MCF 10A (cell line): ENCODE measurements at regions not wholly inside any gene's neighbourhood (a gene's known extent, or its start where the extent isn't known, plus 50 kb on each side); places are given as distances from the start of the nearest gene placed in this dataset.

Experiments used
- BruUV-seq: library from RNA; stranded (reverse); fragments of 400-500 nt; replicated peaks from 2 replicates; lab custom pipeline; 2021; lab: Mats Ljungman, UMichigan
- CTCF ChIA-PET: fragments of 300-600 bp; sonication (Branson Sonifier 250); formaldehyde crosslinking; extraction: SDS; loops from one replicate; lab custom pipeline; 2021; ENCODE audit warnings: antibody characterized with exemption, inconsistent platforms; lab: Yijun Ruan, JAX
- POLR2A ChIA-PET: fragments of 300-600, 350-650 bp; sonication (Branson Sonifier 250); formaldehyde crosslinking; extraction: SDS; loops from one replicate; lab custom pipeline; 2020; ENCODE audit warnings: antibody characterized with exemption, inconsistent platforms; lab: Yijun Ruan, JAX
- DNase-seq: peaks from one replicate; pipeline ENCODE4 v3.0.0-alpha.2; 2018; ENCODE audit not compliant: unreplicated experiment
- H3K27ac Mint-ChIP-seq: one replicate; pipeline ENCODE4 v1.8.0; 2022; ENCODE audit warnings: mild to moderate bottlenecking, low read depth, mixed read lengths; ENCODE audit not compliant: unreplicated experiment
- H3K27me3 Mint-ChIP-seq: one replicate; pipeline ENCODE4 v1.8.0; 2022; ENCODE audit warnings: mixed read lengths; ENCODE audit not compliant: insufficient read depth, unreplicated experiment
- H3K36me3 Mint-ChIP-seq: one replicate; pipeline ENCODE4 v1.8.0; 2022; ENCODE audit warnings: mild to moderate bottlenecking, moderate library complexity, mixed read lengths; ENCODE audit not compliant: insufficient read depth, unreplicated experiment
- H3K4me1 Mint-ChIP-seq: one replicate; pipeline ENCODE4 v1.8.0; 2022; ENCODE audit warnings: mixed read lengths; ENCODE audit not compliant: insufficient read depth, unreplicated experiment
- H3K4me3 Mint-ChIP-seq: one replicate; pipeline ENCODE4 v1.8.0; 2022; ENCODE audit warnings: mild to moderate bottlenecking, moderate library complexity, mixed read lengths; ENCODE audit not compliant: unreplicated experiment
- H3K9me3 Mint-ChIP-seq: one replicate; pipeline ENCODE4 v1.8.0; 2022; ENCODE audit warnings: mixed read lengths; ENCODE audit not compliant: unreplicated experiment
- CTCF ChIP-seq: fragments of 200-600 bp; IDR thresholded peaks from one replicate; pipeline ENCODE4 v1.8.0; 2022; ENCODE audit warnings: antibody characterized with exemption, mild to moderate bottlenecking; ENCODE audit not compliant: unreplicated experiment
- intact Hi-C: fragments of 100-400 bp; cut with micrococcal nuclease; formaldehyde crosslinking; loops from 2 replicates; pipeline ENCODE4 v1.14.1; 2022

- TF ChIP-seq CTCF = no peak
- Mint-ChIP-seq H3K27me3 (peaks cover 10% of the 10 kb centered on the region), H3K4me3 (no peak overlapping the region), H3K9me3 (peaks cover 27% of the 10 kb centered on the region), H3K36me3 (no peaks in the 10 kb centered on the region), H3K27ac (no peak overlapping the region), H3K4me1 (no peaks in the 10 kb centered on the region)
- intact Hi-C loops = no loop called here
- POLR2A ChIA-PET = no interaction called here
- no TSS peak for BruUV-seq
- no peak for DNase-seq
- CTCF ChIA-PET = no interaction called here
These were observed 115.4 kb upstream of the HS6ST1 start for GRCh38 chr2:128433911-128434550.

DNA sequence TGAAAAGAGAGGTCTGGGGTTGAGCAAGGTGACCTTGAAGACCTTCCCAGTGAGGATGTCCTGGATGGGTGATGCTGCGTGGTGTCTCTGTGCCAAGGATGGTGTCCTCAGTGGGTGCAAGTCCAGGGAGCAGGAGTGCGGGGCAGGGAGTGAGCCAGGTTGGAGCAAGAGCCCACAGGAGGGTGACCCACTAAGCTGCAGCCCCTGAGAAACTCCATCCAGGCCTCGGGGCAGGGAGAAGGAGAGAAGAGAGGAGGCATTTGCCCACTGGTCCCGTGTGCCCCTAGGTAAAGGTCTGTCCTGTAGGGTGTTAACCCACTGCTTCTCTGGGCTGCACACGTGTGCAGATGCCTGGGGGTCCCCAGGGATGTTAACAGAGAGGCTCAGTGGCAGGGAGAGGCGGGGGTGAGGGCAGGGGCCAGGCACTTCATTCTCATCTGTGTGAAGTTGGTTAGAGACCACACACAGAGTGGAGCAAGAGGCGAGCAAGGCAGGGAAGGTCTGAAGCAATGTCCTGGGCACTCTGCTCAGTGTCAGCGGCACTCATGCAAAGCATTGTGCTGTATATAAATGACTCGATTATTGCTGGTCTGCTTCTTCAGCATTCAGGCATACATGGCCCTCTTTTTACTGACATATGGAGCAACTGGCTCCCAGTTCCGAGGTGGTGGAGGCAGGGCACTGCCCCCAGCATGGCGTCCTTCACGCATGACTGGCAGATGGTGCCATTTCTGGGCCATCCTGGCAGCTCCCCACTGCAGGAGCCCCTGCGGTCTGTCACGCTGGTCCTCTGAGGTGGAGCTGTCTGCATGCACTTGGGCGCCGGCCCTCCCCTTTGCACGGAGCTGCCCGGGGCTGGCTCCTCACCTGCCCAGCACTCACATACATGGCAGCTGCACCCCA lies 117.2 kb upstream of the HS6ST1 start:
- no TSS peak for BruUV-seq
- ChIA-PET POLR2A (no interaction called here), CTCF (interaction anchor here (0.6 kb wide), 1 partner anchor 14 kb away, joined by 3 read pairs; no protein-coding TSS in a partner anchor)
- no peak for DNase-seq
- H3K27me3 Mint-ChIP-seq = no peaks in the 10 kb centered on the region
- H3K4me1 Mint-ChIP-seq = no peaks in the 10 kb centered on the region
- intact Hi-C loops = no loop called here
- H3K27ac Mint-ChIP-seq = no peak overlapping the region
- no peaks in the 10 kb centered on the region for H3K36me3 Mint-ChIP-seq
- H3K4me3 Mint-ChIP-seq = no peak overlapping the region
- no peak for TF ChIP-seq CTCF
- H3K9me3 Mint-ChIP-seq = peaks cover 12% of the 10 kb centered on the region

- Mint-ChIP-seq H3K4me3 (no peak overlapping the region), H3K27me3 (no peaks in the 10 kb centered on the region), H3K27ac (no peak overlapping the region), H3K9me3 (peaks cover 12% of the 10 kb centered on the region), H3K36me3 (no peaks in the 10 kb centered on the region), H3K4me1 (no peaks in the 10 kb centered on the region)
- no TSS peak for BruUV-seq
- no peak for DNase-seq
- TF ChIP-seq CTCF = no peak
- POLR2A ChIA-PET = no interaction called here
- CTCF ChIA-PET = interaction anchor here (0.7 kb wide), 1 partner anchor 960 kb away, joined by 3 read pairs; no protein-coding TSS in a partner anchor
- intact Hi-C loops = no loop called here
These were observed 118.0 kb upstream of the HS6ST1 start for GRCh38 chr2:128436479-128437203.

- no TSS peak for BruUV-seq
- ChIA-PET CTCF (interaction anchor here (0.7 kb wide), 1 partner anchor 960 kb away, joined by 3 read pairs; no protein-coding TSS in a partner anchor), POLR2A (no interaction called here)
- intact Hi-C loops = no loop called here
- Mint-ChIP-seq H3K9me3 (peaks cover 7% of the 10 kb centered on the region), H3K4me3 (no peak overlapping the region), H3K27ac (no peak overlapping the region), H3K36me3 (no peaks in the 10 kb centered on the region), H3K27me3 (no peaks in the 10 kb centered on the region), H3K4me1 (no peaks in the 10 kb centered on the region)
- no peak for TF ChIP-seq CTCF
- no peak for DNase-seq
These were observed 118.5 kb upstream of the HS6ST1 start for GRCh38 chr2:128437204-128437565.
